ENCODE measurements at regions not wholly inside any gene's neighbourhood (a gene's known extent, or its start where the extent isn't known, plus 50 kb on each side); places are given as distances from the start of the nearest gene placed in this dataset.

- TF ChIP-seq, protein P1, sequence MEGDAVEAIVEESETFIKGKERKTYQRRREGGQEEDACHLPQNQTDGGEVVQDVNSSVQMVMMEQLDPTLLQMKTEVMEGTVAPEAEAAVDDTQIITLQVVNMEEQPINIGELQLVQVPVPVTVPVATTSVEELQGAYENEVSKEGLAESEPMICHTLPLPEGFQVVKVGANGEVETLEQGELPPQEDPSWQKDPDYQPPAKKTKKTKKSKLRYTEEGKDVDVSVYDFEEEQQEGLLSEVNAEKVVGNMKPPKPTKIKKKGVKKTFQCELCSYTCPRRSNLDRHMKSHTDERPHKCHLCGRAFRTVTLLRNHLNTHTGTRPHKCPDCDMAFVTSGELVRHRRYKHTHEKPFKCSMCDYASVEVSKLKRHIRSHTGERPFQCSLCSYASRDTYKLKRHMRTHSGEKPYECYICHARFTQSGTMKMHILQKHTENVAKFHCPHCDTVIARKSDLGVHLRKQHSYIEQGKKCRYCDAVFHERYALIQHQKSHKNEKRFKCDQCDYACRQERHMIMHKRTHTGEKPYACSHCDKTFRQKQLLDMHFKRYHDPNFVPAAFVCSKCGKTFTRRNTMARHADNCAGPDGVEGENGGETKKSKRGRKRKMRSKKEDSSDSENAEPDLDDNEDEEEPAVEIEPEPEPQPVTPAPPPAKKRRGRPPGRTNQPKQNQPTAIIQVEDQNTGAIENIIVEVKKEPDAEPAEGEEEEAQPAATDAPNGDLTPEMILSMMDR (IDR thresholded peaks at IDR 0.05; ENCODE audit: poor library complexity), result no peak
- TF ChIP-seq EZH2phosphoT487 (IDR thresholded peaks at IDR 0.05; ENCODE audit: low read depth, severe bottlenecking, unreplicated experiment), result no peak
Observed at GRCh38 chr12:114481200-114481535, 75.2 kb upstream of the TBX5 start.

Data from hepatocyte (in vitro differentiated cells).